ENCODE measurements at regions not wholly inside any gene's neighbourhood (a gene's known extent, or its start where the extent isn't known, plus 50 kb on each side); places are given as distances from the start of the nearest gene placed in this dataset.
"Not testable (repeated sequence)": the region's sequence is repeated elsewhere in the genome, so short reads cannot be mapped to it uniquely, and the experiment has no call there.

DNA sequence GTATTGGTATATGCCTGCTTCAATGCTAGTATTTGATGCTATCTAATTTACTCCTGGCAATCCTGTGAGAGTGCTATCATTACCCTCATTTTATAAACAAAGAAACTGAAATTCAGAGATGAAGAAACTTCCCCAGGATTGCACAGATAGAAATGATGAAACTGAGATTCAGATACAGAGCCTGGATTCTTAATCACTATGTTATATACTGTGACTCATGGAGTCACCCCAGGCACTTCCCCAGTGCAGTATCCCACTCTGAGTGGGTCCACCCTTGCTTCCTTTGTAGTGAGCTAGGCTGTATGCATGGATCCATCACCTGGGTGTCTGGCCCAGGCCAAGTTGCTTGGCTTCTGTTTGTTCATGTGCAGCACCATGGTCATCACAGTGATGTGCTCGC lies 133.9 kb downstream of the TRIM43 start:
- TF ChIP-seq, protein P1, sequence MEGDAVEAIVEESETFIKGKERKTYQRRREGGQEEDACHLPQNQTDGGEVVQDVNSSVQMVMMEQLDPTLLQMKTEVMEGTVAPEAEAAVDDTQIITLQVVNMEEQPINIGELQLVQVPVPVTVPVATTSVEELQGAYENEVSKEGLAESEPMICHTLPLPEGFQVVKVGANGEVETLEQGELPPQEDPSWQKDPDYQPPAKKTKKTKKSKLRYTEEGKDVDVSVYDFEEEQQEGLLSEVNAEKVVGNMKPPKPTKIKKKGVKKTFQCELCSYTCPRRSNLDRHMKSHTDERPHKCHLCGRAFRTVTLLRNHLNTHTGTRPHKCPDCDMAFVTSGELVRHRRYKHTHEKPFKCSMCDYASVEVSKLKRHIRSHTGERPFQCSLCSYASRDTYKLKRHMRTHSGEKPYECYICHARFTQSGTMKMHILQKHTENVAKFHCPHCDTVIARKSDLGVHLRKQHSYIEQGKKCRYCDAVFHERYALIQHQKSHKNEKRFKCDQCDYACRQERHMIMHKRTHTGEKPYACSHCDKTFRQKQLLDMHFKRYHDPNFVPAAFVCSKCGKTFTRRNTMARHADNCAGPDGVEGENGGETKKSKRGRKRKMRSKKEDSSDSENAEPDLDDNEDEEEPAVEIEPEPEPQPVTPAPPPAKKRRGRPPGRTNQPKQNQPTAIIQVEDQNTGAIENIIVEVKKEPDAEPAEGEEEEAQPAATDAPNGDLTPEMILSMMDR (IDR thresholded peaks at IDR 0.05): not testable (repeated sequence)
- not testable (repeated sequence) for TF ChIP-seq POLR2A, EP300 (IDR thresholded peaks at IDR 0.05)
